SU-DHL-6 (cell line): ENCODE measurements at regions not wholly inside any gene's neighbourhood (a gene's known extent, or its start where the extent isn't known, plus 50 kb on each side); places are given as distances from the start of the nearest gene placed in this dataset.

Source experiments
- H2AFZ ChIP-seq: fragments of 200-600 bp; sonication (generic); 2 replicates; pipeline ENCODE4 v1.6.1; 2014; ENCODE audit warnings: low read depth, mild to moderate bottlenecking, moderate library complexity, mixed read lengths, antibody characterized with exemption, low read length; ENCODE audit not compliant: severe bottlenecking
- H3F3A ChIP-seq: fragments of 200-600 bp; shearing (Covaris generic); 2 replicates; pipeline ENCODE4 v1.6.0; 2016; ENCODE audit warnings: antibody characterized with exemption, mild to moderate bottlenecking; ENCODE audit not compliant: insufficient read depth
- H3K27ac ChIP-seq: fragments of 200-600 bp; sonication (generic); 2 replicates; pipeline ENCODE4 v1.5.1; 2016; ENCODE audit warnings: low read depth, mild to moderate bottlenecking, low read length, moderate library complexity, mixed read lengths
- H3K27me3 ChIP-seq: fragments of 200-600 bp; sonication (generic), shearing (Covaris generic); 2 replicates; pipeline ENCODE4 v1.6.0; 2014; ENCODE audit warnings: mild to moderate bottlenecking, low read length
- H3K36me3 ChIP-seq: fragments of 200-600 bp; sonication (generic); 2 replicates; pipeline ENCODE4 v1.6.1; 2014; ENCODE audit warnings: mild to moderate bottlenecking, low read length, mixed read lengths
- H3K4me2 ChIP-seq: fragments of 300-600, 200-600 bp; shearing (Covaris generic), sonication (generic); 2 replicates; pipeline ENCODE4 v1.6.0; 2014; ENCODE audit warnings: low read length, low read depth, mild to moderate bottlenecking; ENCODE audit not compliant: poor library complexity, severe bottlenecking
- H3K4me3 ChIP-seq: fragments of 200-600 bp; sonication (generic); 2 replicates; pipeline ENCODE4 v1.5.1; 2014; ENCODE audit warnings: antibody characterized with exemption, low read length, mild to moderate bottlenecking, mixed read lengths; ENCODE audit not compliant: insufficient read depth, poor library complexity, severe bottlenecking
- H3K79me2 ChIP-seq: fragments of 200-600 bp; sonication (generic); 2 replicates; pipeline ENCODE4 v1.6.1; 2014; ENCODE audit warnings: mild to moderate bottlenecking, low read length, moderate library complexity; ENCODE audit not compliant: insufficient read depth
- H3K9ac ChIP-seq: fragments of 200-600 bp; sonication (generic); 2 replicates; pipeline ENCODE4 v1.7.0; 2014; ENCODE audit warnings: mild to moderate bottlenecking, low read length
- H3K9me2 ChIP-seq: fragments of 200-600 bp; sonication (generic); replicated peaks from 2 replicates; pipeline ENCODE4 v1.6.1; 2014; ENCODE audit warnings: low read length; ENCODE audit not compliant: insufficient read depth
- H3K9me3 ChIP-seq: fragments of 200-600 bp; sonication (generic); 2 replicates; pipeline ENCODE4 v1.6.1; 2014; ENCODE audit warnings: low read length, mixed read lengths; ENCODE audit not compliant: insufficient read depth
- H4K20me1 ChIP-seq: fragments of 200-600 bp; sonication (generic); 2 replicates; pipeline ENCODE4 v1.6.1; 2014; ENCODE audit warnings: low read depth, mild to moderate bottlenecking, antibody characterized with exemption, low read length, moderate library complexity, mixed read lengths
- EZH2phosphoT487 ChIP-seq: fragments of 200-600 bp; sonication (generic), shearing (Covaris generic); conservative IDR thresholded peaks from 2 replicates; pipeline ENCODE4 v1.6.1; 2018; ENCODE audit warnings: mild to moderate bottlenecking, antibody characterized with exemption, low read length, moderate library complexity, mixed read lengths
- TF ChIP-seq, protein P1 (sequence below): fragments of 200-600 bp; sonication (generic); IDR thresholded peaks from one replicate; pipeline ENCODE4 v1.5.1; 2017; ENCODE audit warnings: antibody characterized with exemption, mild to moderate bottlenecking, low read length, moderate library complexity; ENCODE audit not compliant: insufficient read depth, poor library complexity, severe bottlenecking

GRCh38 chr17:59513934-59514841 is 51.2 kb upstream of the DHX40 start:
- no peaks in the 10 kb centered on the region for H3K79me2 ChIP-seq
- no peaks in the 10 kb centered on the region for H4K20me1 ChIP-seq
- no peak for TF ChIP-seq EZH2phosphoT487
- TF ChIP-seq, protein P1, sequence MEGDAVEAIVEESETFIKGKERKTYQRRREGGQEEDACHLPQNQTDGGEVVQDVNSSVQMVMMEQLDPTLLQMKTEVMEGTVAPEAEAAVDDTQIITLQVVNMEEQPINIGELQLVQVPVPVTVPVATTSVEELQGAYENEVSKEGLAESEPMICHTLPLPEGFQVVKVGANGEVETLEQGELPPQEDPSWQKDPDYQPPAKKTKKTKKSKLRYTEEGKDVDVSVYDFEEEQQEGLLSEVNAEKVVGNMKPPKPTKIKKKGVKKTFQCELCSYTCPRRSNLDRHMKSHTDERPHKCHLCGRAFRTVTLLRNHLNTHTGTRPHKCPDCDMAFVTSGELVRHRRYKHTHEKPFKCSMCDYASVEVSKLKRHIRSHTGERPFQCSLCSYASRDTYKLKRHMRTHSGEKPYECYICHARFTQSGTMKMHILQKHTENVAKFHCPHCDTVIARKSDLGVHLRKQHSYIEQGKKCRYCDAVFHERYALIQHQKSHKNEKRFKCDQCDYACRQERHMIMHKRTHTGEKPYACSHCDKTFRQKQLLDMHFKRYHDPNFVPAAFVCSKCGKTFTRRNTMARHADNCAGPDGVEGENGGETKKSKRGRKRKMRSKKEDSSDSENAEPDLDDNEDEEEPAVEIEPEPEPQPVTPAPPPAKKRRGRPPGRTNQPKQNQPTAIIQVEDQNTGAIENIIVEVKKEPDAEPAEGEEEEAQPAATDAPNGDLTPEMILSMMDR, result no peak
- no peak overlapping the region for H2AFZ ChIP-seq
- 0 out of 2 replicates have a peak, but pooled peaks cover under 1% of the 10 kb centered on the region for H3F3A ChIP-seq
- no peaks in the 10 kb centered on the region for H3K9me3 ChIP-seq
- no peak overlapping the region for H3K4me3 ChIP-seq
- H3K27me3 ChIP-seq, result no peaks in the 10 kb centered on the region
- H3K27ac ChIP-seq, result no peak overlapping the region
- no peaks in the 10 kb centered on the region for H3K36me3 ChIP-seq
- no peak overlapping the region for H3K9ac ChIP-seq
- no peak overlapping the region for H3K4me2 ChIP-seq
- H3K9me2 ChIP-seq, result no peaks in the 10 kb centered on the region
